Neural progenitor cell (in vitro differentiated cells): ENCODE measurements at regions not wholly inside any gene's neighbourhood (a gene's known extent, or its start where the extent isn't known, plus 50 kb on each side); places are given as distances from the start of the nearest gene placed in this dataset.

Experiments
- EZH2phosphoT487 ChIP-seq: fragments of 200-600 bp; sonication (generic); IDR thresholded peaks from 2 replicates; pipeline ENCODE4 v1.6.1; 2017; ENCODE audit warnings: antibody characterized with exemption
- TF ChIP-seq, protein P1 (sequence below): fragments of 200-600 bp; sonication (generic); IDR thresholded peaks from 2 replicates; pipeline ENCODE4 v1.5.1; 2017; ENCODE audit warnings: antibody characterized with exemption, mild to moderate bottlenecking

DNA sequence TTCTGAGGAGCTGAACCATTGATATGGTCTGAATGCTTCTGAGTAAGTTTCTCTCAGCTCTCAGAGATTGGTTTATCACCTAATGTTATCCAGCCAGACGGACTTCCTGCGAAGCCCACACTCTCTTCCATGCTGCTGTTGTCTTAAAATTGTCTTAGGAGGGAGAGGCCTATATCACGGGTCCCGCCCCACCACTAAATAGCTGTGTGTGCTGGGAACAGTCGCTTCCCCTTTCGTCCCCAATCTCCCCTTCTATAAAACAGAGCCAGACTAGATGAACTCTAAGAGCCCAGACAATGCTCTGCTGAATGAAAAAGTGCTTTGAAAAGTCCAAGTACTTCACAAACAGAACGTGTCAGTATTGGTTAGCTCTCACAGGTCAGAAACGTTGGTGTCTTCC, 81.4 kb upstream of the AKIP1 start:
- TF ChIP-seq, protein P1, sequence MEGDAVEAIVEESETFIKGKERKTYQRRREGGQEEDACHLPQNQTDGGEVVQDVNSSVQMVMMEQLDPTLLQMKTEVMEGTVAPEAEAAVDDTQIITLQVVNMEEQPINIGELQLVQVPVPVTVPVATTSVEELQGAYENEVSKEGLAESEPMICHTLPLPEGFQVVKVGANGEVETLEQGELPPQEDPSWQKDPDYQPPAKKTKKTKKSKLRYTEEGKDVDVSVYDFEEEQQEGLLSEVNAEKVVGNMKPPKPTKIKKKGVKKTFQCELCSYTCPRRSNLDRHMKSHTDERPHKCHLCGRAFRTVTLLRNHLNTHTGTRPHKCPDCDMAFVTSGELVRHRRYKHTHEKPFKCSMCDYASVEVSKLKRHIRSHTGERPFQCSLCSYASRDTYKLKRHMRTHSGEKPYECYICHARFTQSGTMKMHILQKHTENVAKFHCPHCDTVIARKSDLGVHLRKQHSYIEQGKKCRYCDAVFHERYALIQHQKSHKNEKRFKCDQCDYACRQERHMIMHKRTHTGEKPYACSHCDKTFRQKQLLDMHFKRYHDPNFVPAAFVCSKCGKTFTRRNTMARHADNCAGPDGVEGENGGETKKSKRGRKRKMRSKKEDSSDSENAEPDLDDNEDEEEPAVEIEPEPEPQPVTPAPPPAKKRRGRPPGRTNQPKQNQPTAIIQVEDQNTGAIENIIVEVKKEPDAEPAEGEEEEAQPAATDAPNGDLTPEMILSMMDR: no peak
- TF ChIP-seq EZH2phosphoT487: no peak
